Urinary bladder (tissue), 3 donors: ENCODE measurements at regions not wholly inside any gene's neighbourhood (a gene's known extent, or its start where the extent isn't known, plus 50 kb on each side); places are given as distances from the start of the nearest gene placed in this dataset.
"Not testable (repeated sequence)": the region's sequence is repeated elsewhere in the genome, so short reads cannot be mapped to it uniquely, and the experiment has no call there.

Experiments used
- DNase-seq: peaks from one replicate; pipeline ENCODE4 v3.0.0-alpha.2; 2015; ENCODE audit errors: extremely low spot score
- H3K27ac ChIP-seq: one replicate; pipeline ENCODE4 v1.5.1; 2013; ENCODE audit warnings: low read depth, mild to moderate bottlenecking, moderate library complexity
- H3K36me3 ChIP-seq: one replicate; pipeline ENCODE4 v1.6.1; 2013; ENCODE audit warnings: mild to moderate bottlenecking, moderate library complexity; ENCODE audit not compliant: insufficient read depth
- H3K4me1 ChIP-seq: one replicate; pipeline ENCODE4 v1.6.1; 2013; ENCODE audit warnings: mild to moderate bottlenecking, moderate library complexity; ENCODE audit not compliant: insufficient read depth
- H3K4me3 ChIP-seq: one replicate; pipeline ENCODE4 v1.5.1; 2013; ENCODE audit warnings: low read depth, low read length
- WGBS: extraction: QIAGEN DNeasy Blood & Tissue Kit; methylation state at CpG from one replicate; pipeline ENCODE4 v1.1.7; 2013; 5-methylcytosine and 5-hydroxymethylcytosine counted together
- donor health status: healthy with polysubstance abuse.
- donor health status: healthy.

GRCh38 chr3:36164400-36164799, 215.9 kb upstream of the STAC start:
- Histone ChIP-seq H3K4me1 (no peaks in the 10 kb centered on the region), H3K4me3 (no peak overlapping the region), H3K36me3 (no peaks in the 10 kb centered on the region), H3K27ac (no peak overlapping the region)
- WGBS, result 64% methylated on average over 3 of the region's 3 CpGs
- no peak for DNase-seq

- H3K4me3 ChIP-seq, result no peak overlapping the region
- no peak for DNase-seq
- H3K27ac ChIP-seq, result no peak overlapping the region
- no peaks in the 10 kb centered on the region for H3K4me1 ChIP-seq
- H3K36me3 ChIP-seq, result no peaks in the 10 kb centered on the region
- WGBS, result 75% methylated on average over 3 of the region's 3 CpGs
Observed at GRCh38 chr3:36165509-36166290, 214.6 kb upstream of the STAC start.

GRCh38 chr3:36166477-36166876, 213.8 kb upstream of the STAC start:
- Histone ChIP-seq H3K27ac (no peak overlapping the region), H3K36me3 (no peaks in the 10 kb centered on the region), H3K4me3 (no peak overlapping the region), H3K4me1 (no peaks in the 10 kb centered on the region)
- no peak for DNase-seq
- WGBS, result 84% methylated on average over 3 of the region's 3 CpGs

- Histone ChIP-seq H3K4me3 (no peak overlapping the region), H3K36me3 (no peaks in the 10 kb centered on the region), H3K4me1 (no peaks in the 10 kb centered on the region), H3K27ac (no peak overlapping the region)
- no peak for DNase-seq
- 92% methylated on average over 2 of the region's 2 CpGs for WGBS
Observed at GRCh38 chr3:36172699-36173098, 207.6 kb upstream of the STAC start.

DNA sequence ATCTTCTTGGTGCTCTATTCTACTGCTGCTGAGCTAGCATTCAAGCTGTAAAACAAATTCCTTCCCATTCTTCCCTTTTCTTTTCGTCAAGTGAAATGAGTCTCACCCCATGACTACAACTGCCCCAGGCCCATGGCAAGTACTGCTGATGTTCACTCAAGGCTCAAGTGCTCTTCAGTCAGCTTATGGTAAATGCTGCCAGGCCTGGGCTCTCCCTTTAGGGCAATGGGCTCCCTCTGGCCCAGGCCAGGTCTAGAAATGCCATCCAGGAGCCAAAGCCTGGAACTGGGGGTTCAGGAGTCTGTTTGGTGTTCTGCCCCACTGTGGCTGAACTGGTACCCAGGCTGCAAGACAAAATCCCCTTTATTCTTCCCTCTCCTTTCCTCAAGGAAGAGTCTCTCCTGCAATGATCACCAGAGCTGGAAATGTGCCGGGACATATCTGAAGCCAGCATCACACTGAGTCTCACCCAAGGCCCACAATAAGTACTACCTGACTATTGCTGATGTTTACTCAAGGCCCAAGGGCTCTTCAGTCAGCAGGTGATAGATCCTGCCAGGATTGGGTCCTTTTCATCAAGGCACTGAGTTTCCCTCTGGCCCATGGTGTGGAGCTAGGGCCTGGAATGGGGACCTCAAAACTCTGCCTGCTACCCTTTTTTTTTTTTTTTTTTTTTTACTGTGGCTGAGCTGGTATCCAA, 205.0 kb upstream of the STAC start:
- Histone ChIP-seq H3K4me3 (no peak overlapping the region), H3K4me1 (no peaks in the 10 kb centered on the region), H3K36me3 (no peaks in the 10 kb centered on the region), H3K27ac (no peak overlapping the region)
- WGBS, result 95% methylated on average over 2 of the region's 2 CpGs
- DNase-seq, result no peak

DNA sequence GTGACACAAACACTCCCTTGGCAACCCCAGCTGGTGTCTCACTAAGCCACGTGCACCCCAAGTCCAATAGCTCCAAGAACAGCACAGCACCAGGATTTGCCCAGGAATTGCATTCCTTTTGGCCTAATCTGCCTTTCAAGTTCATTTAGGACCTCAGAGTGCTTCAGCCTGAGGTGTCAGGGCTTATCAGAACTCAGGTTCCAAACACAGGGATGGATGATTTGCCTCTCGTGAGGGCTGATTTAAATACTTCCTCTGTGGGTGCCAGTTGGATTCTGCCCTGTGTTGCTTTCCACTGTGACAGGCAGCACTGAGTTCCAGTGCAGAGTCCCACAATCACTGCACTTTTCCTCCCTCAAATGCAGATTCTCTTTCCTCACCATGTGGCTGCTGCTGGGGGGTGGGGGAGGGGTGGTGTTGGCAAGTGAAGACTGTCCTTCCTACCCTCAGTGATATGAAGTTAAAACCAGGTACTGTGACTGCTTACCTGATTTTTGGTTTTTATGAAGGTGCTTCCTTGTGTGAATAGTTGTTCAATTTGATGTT, 204.3 kb upstream of the STAC start:
- DNase-seq, result no peak
- Histone ChIP-seq H3K4me3 (no peak overlapping the region), H3K36me3 (no peaks in the 10 kb centered on the region), H3K27ac (no peak overlapping the region), H3K4me1 (no peaks in the 10 kb centered on the region)
- 48% methylated on average over 2 of the region's 2 CpGs for WGBS

GRCh38 chr3:36178018-36178417, 202.3 kb upstream of the STAC start:
- Histone ChIP-seq H3K4me3 (no peak overlapping the region), H3K4me1 (no peaks in the 10 kb centered on the region), H3K36me3 (no peaks in the 10 kb centered on the region), H3K27ac (no peak overlapping the region)
- DNase-seq, result no peak
- WGBS, result 66% methylated on average over 1 of the region's 1 CpG

DNA sequence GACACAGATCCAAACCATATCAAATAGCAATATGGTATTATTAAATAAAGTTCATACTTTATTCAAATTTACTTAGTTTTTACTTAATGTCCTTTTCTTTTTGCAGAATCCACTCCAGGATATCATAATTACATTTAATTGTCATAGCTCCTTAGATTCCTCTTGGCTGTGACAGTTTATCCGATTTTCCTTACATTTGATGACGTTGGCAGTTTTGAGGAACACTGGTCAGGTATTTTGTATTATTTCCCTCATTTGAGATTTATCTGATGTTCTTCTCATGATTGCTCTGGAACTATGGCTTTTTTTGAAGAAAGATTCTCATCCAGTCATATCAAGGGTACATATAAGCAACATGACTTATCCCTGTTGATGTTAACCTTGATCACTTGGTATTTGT, 198.3 kb upstream of the STAC start:
- Histone ChIP-seq H3K27ac (no peak overlapping the region), H3K4me1 (no peaks in the 10 kb centered on the region), H3K36me3 (no peaks in the 10 kb centered on the region), H3K4me3 (no peak overlapping the region)
- WGBS, result 91% methylated on average over 2 of the region's 2 CpGs
- DNase-seq, result no peak

GRCh38 chr3:36187197-36187596, 193.1 kb upstream of the STAC start:
- H3K4me1 ChIP-seq, H3K27ac ChIP-seq, H3K36me3 ChIP-seq, H3K4me3 ChIP-seq, DNase-seq: not testable (repeated sequence)
- WGBS, result 58% methylated on average over 2 of the region's 2 CpGs

DNA sequence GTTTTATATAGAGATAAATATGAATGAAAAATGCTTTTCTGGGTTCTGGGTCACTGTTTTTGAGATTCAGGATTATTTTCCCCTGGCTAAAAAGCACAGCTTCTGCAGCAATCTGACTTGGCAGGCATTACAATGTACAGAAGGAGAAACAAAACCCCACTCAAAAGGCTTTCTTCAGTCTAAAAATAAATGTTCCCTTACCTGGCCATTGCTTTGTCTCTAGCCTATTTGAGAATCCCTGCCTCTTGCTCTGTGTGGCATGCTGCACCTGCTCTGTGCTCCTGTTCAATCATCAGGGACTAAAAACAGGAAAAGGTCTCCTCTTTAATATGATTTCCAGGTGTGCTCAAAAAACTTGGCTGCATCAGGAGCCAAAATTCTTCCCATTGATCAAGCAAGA, 187.4 kb upstream of the STAC start:
- H3K4me1 ChIP-seq, result no peaks in the 10 kb centered on the region
- H3K36me3 ChIP-seq, result no peaks in the 10 kb centered on the region
- no peak for DNase-seq
- no peak overlapping the region for H3K27ac ChIP-seq
- no peak overlapping the region for H3K4me3 ChIP-seq

- Histone ChIP-seq H3K36me3 (no peaks in the 10 kb centered on the region), H3K4me3 (no peak overlapping the region), H3K4me1 (no peaks in the 10 kb centered on the region), H3K27ac (no peak overlapping the region)
- DNase-seq, result no peak
- WGBS, result 73% methylated on average over 2 of the region's 2 CpGs
Observed at GRCh38 chr3:36193448-36193847, 186.9 kb upstream of the STAC start.

- no peak for DNase-seq
- Histone ChIP-seq H3K4me3 (no peak overlapping the region), H3K27ac (no peak overlapping the region), H3K4me1 (no peaks in the 10 kb centered on the region), H3K36me3 (no peaks in the 10 kb centered on the region)
Observed at GRCh38 chr3:36196058-36196457, 184.2 kb upstream of the STAC start.

- Histone ChIP-seq H3K27ac (no peak overlapping the region), H3K4me3 (no peak overlapping the region), H3K36me3 (no peaks in the 10 kb centered on the region), H3K4me1 (no peaks in the 10 kb centered on the region)
- no peak for DNase-seq
- WGBS, result 0% methylated on average over 1 of the region's 1 CpG
Observed at GRCh38 chr3:36197151-36197550, 183.2 kb upstream of the STAC start.

GRCh38 chr3:36201546-36201945, 178.8 kb upstream of the STAC start:
- no peak for DNase-seq
- Histone ChIP-seq H3K4me1 (no peaks in the 10 kb centered on the region), H3K36me3 (no peaks in the 10 kb centered on the region), H3K27ac (no peak overlapping the region), H3K4me3 (no peak overlapping the region)
